ENCODE measurements at regions not wholly inside any gene's neighbourhood (a gene's known extent, or its start where the extent isn't known, plus 50 kb on each side); places are given as distances from the start of the nearest gene placed in this dataset.

GRCh38 chr12:83827193-83827592 lies 1085.4 kb downstream of the SLC6A15 start:
- TF ChIP-seq CTCF (IDR thresholded peaks at IDR 0.05) (no peak), POLR2A (IDR thresholded peaks at IDR 0.05) (no peak)

Data from adrenal gland (tissue), 5 donors.